SK-N-MC (cell line): ENCODE measurements at regions not wholly inside any gene's neighbourhood (a gene's known extent, or its start where the extent isn't known, plus 50 kb on each side); places are given as distances from the start of the nearest gene placed in this dataset.

Experiments used
- DNase-seq: peaks from one replicate; pipeline ENCODE4 v3.0.0-alpha.2; 2011; ENCODE audit warnings: low read depth, low spot score
- H3K27ac ChIP-seq: fragments of 200-600 bp; sonication (generic); 2 replicates; pipeline ENCODE4 v1.5.1; 2016; ENCODE audit warnings: mixed run types
- H3K36me3 ChIP-seq: fragments of 200-600 bp; sonication (generic); 2 replicates; pipeline ENCODE4 v1.6.1; 2017; ENCODE audit warnings: antibody characterized with exemption, low read length, mixed read lengths; ENCODE audit not compliant: insufficient read depth
- H3K4me3 ChIP-seq: fragments of 200-600 bp; sonication (generic); 2 replicates; pipeline ENCODE4 v1.5.1; 2016
- H3K9ac ChIP-seq: fragments of 200-600 bp; sonication (generic); 2 replicates; pipeline ENCODE4 v1.8.0; 2017; ENCODE audit warnings: mixed run types, mixed read lengths; ENCODE audit not compliant: insufficient read length
- H3K9me3 ChIP-seq: fragments of 200-600 bp; sonication (generic); 2 replicates; pipeline ENCODE4 v1.6.1; 2017; ENCODE audit warnings: low read depth, mild to moderate bottlenecking, antibody characterized with exemption, low read length, moderate library complexity, mixed read lengths
- EZH2 ChIP-seq: fragments of 200-600 bp; sonication (generic); IDR thresholded peaks from one replicate; pipeline ENCODE4 v1.6.1; 2017; ENCODE audit warnings: antibody characterized with exemption
- FOXP2 ChIP-seq: optimal IDR thresholded peaks from 2 replicates; pipeline ENCODE3; 2011; ENCODE audit warnings: mild to moderate bottlenecking, moderate library complexity; ENCODE audit not compliant: insufficient read depth; ENCODE audit errors: extremely low read length, control extremely low read depth
- POLR2AphosphoS5 ChIP-seq: IDR thresholded peaks from 2 replicates; pipeline ENCODE4 v1.6.1; 2012; ENCODE audit warnings: mild to moderate bottlenecking, low read depth, low read length, borderline replicate concordance

DNA sequence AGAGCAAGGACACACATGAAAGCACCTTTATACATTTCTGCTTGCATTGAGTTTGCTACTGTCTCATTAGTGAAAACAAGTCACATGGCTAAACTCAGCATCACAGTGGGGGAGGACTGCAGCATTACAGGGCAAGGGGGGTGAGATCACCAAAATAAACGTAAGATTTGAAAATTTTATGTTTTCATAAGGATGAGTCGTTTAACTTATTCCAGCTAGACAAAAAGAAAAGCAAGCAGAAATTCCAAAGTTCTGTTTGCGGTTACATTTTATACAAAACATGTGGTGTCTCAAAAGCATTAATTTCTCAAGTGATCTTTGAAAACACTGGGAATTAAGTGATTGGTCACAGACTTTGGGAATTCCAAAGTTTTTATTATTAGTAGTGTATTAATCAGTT lies 261.4 kb upstream of the RXFP2 start:
- H3K27ac ChIP-seq, result peak overlapping the region; percentile 79

GRCh38 chr13:31485183-31485582 lies 254.1 kb upstream of the RXFP2 start:
- Histone ChIP-seq H3K36me3 (no peaks in the 10 kb centered on the region), H3K4me3 (no peak overlapping the region), H3K9ac (no peak overlapping the region), H3K27ac (no peak overlapping the region), H3K9me3 (no peaks in the 10 kb centered on the region)
- no peak for TF ChIP-seq FOXP2
- no peak for TF ChIP-seq EZH2
- TF ChIP-seq POLR2AphosphoS5, result no peak
- DNase-seq, result no peak

More for the DNA sequence above, 261.4 kb upstream of the RXFP2 start:
- no peaks in the 10 kb centered on the region for H3K36me3 ChIP-seq
- TF ChIP-seq FOXP2, result no peak
- no peak for TF ChIP-seq EZH2
- TF ChIP-seq POLR2AphosphoS5, result no peak; the same call in 1 of the 2 replicates
- peak; percentile 58 for DNase-seq
- no peak overlapping the region for H3K9ac ChIP-seq
- H3K4me3 ChIP-seq, result no peak overlapping the region
- no peaks in the 10 kb centered on the region for H3K9me3 ChIP-seq

DNA sequence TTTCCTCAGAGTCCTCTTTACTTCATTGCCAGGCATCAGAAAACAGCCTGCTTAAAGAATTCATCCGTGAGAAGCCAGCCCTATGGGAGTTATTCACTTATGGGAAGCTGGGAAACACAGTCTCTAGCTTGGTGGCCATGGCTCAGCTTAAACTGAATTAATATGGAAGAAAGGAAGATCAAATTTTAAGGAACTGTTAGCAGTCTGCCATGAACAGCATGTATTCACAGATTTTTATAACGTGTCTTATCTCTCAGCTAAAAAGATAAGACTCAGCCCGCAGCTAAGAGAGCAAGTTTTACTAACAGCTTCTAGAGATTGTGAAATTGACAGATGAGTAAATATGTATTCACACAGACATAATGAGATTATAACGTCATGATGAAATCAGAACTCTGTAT lies 253.7 kb upstream of the RXFP2 start:
- Histone ChIP-seq H3K36me3 (no peaks in the 10 kb centered on the region), H3K27ac (no peak overlapping the region), H3K4me3 (no peak overlapping the region), H3K9ac (no peak overlapping the region), H3K9me3 (no peaks in the 10 kb centered on the region)
- no peak for DNase-seq
- no peak for TF ChIP-seq POLR2AphosphoS5
- TF ChIP-seq EZH2, result no peak
- no peak for TF ChIP-seq FOXP2

DNA sequence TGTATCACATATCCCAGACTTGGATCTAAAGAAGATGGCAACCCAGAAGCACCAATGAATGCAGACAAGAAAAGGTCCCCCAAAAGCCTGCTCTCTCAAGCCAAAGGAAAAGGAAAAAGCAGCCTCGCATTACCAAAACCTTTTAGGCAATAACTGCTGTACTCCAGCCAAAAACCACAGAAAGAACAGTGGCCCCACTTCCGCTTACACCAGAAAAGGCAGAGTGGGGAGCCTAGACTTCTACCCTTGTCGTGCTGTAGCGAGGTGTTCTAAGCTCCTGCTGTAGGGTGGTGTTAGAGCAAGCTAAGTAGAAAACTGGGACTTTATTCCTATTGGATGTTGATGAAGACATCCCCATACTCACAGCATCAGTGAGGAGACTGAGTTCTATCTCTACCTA lies 244.0 kb upstream of the RXFP2 start:
- Histone ChIP-seq H3K27ac (no peak overlapping the region), H3K9ac (no peak overlapping the region), H3K36me3 (no peaks in the 10 kb centered on the region), H3K4me3 (no peak overlapping the region), H3K9me3 (no peaks in the 10 kb centered on the region)
- TF ChIP-seq EZH2 (no peak), POLR2AphosphoS5 (no peak), FOXP2 (no peak)
- DNase-seq, result no peak

GRCh38 chr13:31499274-31499673 lies 240.1 kb upstream of the RXFP2 start:
- no peak overlapping the region for H3K4me3 ChIP-seq
- no peak overlapping the region for H3K27ac ChIP-seq

DNA sequence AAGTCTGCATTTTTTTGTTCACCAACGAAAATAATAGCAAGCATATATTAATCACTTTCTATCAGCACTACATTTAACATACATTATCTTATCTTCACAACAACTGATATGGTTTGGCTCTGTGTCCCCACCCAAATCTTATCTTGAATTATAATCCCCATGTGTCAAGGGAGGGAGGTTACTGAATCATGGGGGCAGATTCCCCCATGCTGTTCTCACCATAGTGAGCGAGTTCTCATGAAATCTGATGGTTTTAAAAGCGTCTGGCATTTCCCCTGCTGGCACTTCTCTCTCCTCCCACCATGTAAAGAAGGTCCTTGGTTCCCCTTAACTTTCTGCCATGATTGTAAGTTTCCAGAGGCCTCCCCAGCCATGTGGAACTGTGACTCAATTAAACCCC lies 235.7 kb upstream of the RXFP2 start:
- Histone ChIP-seq H3K4me3 (no peak overlapping the region), H3K9ac (no peak overlapping the region), H3K36me3 (no peaks in the 10 kb centered on the region), H3K9me3 (no peaks in the 10 kb centered on the region), H3K27ac (no peak overlapping the region)
- DNase-seq, result no peak
- TF ChIP-seq EZH2 (no peak), FOXP2 (no peak), POLR2AphosphoS5 (no peak)

More at GRCh38 chr13:31499274-31499673, 240.1 kb upstream of the RXFP2 start:
- DNase-seq, result no peak
- H3K9me3 ChIP-seq, result no peaks in the 10 kb centered on the region
- no peak overlapping the region for H3K9ac ChIP-seq
- TF ChIP-seq EZH2 (no peak), FOXP2 (no peak), POLR2AphosphoS5 (no peak)
- H3K36me3 ChIP-seq, result no peaks in the 10 kb centered on the region

DNA sequence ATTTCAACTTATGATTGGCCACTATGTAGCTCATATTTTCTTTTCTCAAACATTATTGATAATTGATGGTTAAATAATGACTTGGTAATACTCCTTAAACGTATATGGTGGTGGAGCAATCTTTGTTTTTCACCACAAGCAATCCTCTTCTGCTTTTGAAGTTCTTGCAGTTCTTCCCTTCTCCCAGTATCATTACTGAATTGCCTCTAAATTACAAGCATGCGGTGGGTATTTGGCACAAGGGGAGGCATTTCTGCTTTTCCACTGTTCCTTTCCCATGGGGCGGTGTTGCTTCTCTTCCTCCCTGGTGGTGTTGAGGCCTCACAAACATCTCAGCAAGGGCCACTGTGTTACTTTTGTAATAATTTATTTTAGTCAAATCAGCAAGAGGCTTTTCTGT lies 234.4 kb upstream of the RXFP2 start:
- no peaks in the 10 kb centered on the region for H3K9me3 ChIP-seq
- no peak overlapping the region for H3K9ac ChIP-seq
- H3K27ac ChIP-seq, result no peak overlapping the region
- no peak for DNase-seq
- H3K4me3 ChIP-seq, result no peak overlapping the region
- TF ChIP-seq FOXP2, result no peak
- no peak for TF ChIP-seq POLR2AphosphoS5
- TF ChIP-seq EZH2, result no peak
- H3K36me3 ChIP-seq, result no peaks in the 10 kb centered on the region

- Histone ChIP-seq H3K36me3 (no peaks in the 10 kb centered on the region), H3K27ac (no peak overlapping the region), H3K9ac (no peak overlapping the region), H3K4me3 (no peak overlapping the region), H3K9me3 (no peaks in the 10 kb centered on the region)
- TF ChIP-seq POLR2AphosphoS5 (no peak), EZH2 (no peak), FOXP2 (no peak)
- DNase-seq, result no peak
These were observed 227.0 kb upstream of the RXFP2 start for GRCh38 chr13:31512331-31512730.

GRCh38 chr13:31514932-31515331 lies 224.4 kb upstream of the RXFP2 start:
- Histone ChIP-seq H3K9ac (no peak overlapping the region), H3K36me3 (no peaks in the 10 kb centered on the region), H3K4me3 (no peak overlapping the region), H3K27ac (no peak overlapping the region), H3K9me3 (no peaks in the 10 kb centered on the region)
- TF ChIP-seq FOXP2, result no peak
- no peak for TF ChIP-seq POLR2AphosphoS5
- no peak for TF ChIP-seq EZH2
- DNase-seq, result no peak
